ENCODE measurements at regions not wholly inside any gene's neighbourhood (a gene's known extent, or its start where the extent isn't known, plus 50 kb on each side); places are given as distances from the start of the nearest gene placed in this dataset.

DNA sequence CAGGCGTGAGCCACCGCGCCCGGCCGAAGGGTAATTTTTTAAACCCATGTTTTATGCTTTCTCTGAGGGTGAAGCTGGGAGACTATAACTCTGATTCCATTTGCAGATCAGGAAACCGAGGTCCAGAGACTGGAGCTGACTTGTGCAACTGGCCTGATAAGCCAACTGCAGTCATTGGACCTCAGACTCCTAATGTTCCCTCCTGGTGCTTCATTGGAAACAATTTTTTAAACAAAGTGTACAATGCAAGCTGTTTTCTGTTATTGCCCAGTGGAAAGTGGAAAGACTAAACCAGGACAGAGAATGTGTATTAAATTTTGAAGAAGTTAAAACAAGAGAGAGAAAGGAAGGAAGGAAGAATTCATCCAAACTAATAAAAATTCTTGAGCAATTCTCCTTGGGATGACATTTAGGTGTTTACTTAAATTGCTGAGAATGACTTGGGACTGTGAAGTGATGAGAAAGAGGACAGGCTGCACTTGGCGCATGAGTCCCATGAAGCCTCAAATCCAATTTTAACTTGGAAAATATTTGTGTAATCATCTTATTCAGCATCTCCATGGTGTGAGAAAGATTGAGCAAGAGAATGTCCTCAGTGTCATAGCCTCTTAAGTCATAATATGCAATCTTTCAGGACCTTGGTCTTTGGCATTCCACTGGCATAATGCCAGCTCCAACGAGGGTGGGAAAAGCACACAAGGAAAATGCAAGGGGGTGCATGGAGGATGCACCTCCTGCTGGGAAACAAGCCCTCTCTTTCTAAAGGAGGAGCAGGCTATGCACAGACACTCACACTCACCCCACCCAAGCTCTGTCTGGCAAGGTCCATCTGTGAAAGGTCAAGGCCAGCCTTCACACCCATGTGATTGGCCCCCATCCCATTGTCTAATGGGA lies 342.0 kb downstream of the SIPA1L2 start:
- DNase-seq (ENCODE audit: low spot score) (no peak), FAIRE-seq (no peak)

DNA sequence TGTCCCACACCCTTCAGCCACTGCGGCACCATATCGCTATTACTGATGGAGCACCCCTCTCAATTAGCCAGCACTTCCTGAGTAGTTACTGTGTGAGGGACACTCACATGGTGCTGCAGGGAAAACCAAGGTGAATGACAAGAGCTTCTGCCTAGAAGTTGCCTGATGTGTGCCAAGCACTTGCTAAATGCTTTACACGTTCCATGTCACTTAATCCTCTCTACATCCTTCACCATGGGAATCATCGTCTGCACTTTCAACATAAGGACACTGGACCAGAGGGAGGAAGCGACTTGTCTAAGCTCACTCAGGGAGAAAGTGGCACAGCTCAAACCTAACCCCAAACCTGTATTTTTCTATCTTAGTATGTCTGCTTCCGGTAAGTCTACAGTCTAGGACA lies 344.8 kb downstream of the SIPA1L2 start:
- DNase-seq (ENCODE audit: low spot score) = no peak
- FAIRE-seq = no peak

DNA sequence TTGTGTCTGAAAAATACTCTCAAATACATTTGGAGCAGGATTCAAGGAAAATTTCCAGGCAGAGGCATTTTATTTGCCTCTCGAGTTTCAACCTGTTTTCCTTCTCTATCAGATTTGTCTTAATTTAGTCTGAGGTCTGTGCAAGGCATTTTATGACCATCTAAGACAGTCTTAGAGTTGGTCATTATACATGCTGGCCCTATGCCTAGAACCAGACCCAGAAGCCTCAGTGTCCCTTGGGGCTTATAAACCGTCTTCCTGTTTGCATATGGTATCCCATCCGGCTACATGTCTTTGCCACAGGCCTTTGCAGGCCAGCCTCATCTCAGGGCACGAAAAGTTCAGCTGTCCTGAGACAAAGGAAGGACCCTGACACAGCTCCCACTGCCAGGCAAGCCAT lies 346.1 kb downstream of the SIPA1L2 start:
- FAIRE-seq = no peak
- DNase-seq (ENCODE audit: low spot score) = no peak

DNA sequence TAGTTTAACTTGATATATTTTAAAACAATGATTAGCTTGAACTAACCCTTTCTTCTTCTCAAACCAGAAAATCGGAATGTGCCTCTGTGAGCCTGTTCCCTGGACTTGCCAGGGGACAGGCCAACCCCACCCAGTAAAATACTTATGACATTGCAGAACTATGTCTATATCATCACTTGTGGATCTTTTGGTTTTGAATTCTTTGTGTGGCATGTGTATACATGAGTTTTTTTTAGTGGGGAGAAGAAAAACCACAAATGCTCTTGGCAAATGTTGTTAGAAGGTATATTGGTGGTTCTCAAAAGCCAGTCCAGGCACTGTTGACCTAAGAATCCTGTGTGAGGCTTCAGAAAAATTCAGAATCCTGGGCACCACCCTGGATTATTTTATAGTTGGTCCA lies 347.4 kb downstream of the SIPA1L2 start:
- DNase-seq (ENCODE audit: low spot score) (no peak), FAIRE-seq (no peak)

DNA sequence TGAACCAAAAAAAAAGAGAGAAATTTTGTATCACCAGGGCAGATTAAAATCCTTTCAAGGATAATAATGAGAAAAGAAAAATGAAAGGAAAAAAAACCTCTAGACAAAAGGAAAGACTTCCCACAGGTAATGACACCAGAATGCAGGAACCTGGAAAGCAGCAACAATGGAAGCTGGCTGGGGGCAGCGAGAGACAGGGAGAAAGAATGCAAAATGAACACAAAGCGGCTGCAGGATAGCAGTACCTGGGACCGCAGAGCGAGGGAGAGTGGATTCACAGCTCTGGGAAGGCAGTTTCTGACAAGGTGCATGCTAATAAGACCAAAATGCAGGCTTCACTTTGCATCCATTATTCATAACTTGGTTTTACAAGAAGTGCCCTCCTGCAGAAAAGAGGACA lies 349.0 kb downstream of the SIPA1L2 start:
- DNase-seq (ENCODE audit: low spot score) (no peak), FAIRE-seq (no peak)

DNA sequence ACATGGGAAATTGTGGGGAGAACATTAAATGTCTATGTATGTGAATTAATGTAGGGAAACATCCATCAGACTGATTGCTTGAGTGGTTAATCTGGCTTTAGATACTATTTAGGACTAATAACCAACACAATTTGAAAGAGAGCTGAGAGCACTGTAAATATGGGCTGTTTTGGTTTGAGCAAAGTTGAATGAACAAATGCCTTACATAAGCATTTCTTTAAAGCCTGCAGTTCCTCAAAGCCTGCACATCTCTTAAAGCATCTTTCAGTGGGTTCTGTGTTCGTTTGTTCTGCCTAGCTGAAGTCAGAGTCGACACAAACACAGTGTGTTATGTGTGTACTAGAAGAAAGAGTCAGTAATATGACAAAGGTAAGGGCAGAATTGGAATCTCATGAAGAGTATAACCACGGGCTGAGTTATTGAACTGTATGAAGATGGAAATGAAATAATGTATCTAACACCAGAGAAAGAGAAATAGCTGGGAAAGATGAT lies 350.0 kb downstream of the SIPA1L2 start:
- no peak for FAIRE-seq
- DNase-seq (ENCODE audit: low spot score) = no peak

DNA sequence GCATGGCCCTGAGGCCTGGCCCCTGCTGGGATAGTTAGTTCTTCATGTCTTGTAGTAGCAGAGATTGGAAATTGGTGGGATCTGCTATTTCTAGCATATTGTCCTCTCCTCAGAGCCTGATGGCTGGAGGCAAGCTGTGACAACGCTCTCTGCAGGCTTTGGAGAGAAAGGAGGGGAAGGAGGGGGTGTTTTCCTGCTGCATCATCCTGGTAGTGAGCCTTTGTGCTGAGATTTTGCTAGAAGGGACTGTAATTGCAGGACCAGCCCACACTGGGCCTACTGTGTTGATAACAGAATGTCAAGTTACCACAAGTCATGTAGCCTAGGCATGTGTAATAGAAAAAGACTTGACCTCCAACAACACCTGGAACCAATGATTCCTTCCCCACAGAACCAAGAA lies 351.0 kb downstream of the SIPA1L2 start:
- DNase-seq (ENCODE audit: low spot score) = no peak
- no peak for FAIRE-seq

DNA sequence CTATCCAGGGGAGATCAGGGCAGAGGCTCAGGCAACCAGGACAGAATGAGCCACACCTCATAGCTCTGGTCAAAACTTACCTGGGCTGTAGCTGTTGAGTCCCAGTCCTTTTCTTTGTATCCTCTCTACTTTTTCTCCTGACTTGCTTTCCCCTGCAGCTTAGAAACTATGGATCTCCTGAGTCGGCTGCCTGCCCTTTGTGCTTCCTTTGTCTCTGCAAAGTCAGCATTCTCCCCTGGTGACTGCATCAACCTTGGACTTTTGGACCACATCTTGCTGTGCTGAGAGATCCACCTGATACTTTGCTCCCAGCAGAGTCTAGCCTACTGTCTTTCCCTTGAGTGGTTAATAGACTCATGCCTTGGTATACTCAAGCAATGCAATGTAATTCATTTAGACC lies 353.3 kb downstream of the SIPA1L2 start:
- FAIRE-seq = no peak

DNA sequence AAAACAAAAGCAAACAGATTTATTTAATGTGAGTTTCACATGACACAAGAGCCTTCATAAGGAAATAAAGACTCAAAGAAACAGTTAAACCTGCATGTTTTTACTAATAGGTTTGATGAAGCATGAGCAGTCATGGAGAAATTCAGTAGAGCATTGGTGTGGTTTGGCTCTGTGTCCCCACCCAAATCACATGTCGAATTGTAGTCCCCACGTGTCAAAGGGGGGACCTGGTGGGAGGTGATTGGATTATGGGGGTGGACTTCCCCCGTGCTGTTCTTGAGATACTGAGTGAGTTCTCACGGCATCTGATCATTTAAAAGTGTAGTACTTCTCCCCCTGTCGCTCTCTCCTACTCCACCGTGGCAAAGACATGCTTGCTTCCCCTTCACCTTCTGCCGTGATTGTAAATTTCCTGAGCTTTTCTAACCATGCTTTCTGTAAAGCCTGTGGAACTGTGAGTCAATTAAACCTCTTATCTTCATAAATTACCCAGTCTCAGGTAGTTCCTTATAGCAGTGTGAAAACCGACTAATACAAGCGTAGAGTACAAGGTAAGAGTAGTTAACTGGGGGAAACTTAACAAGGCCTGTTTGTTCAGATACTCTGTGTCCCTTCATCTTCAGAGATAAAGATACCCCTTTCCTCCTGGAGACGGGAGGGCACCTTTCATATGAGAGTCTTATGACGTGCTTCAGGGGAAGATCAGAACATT lies 354.8 kb downstream of the SIPA1L2 start:
- FAIRE-seq (no peak), DNase-seq (ENCODE audit: low spot score) (no peak)

More for the DNA sequence above, 353.3 kb downstream of the SIPA1L2 start:
- DNase-seq (ENCODE audit: low spot score) = no peak

DNA sequence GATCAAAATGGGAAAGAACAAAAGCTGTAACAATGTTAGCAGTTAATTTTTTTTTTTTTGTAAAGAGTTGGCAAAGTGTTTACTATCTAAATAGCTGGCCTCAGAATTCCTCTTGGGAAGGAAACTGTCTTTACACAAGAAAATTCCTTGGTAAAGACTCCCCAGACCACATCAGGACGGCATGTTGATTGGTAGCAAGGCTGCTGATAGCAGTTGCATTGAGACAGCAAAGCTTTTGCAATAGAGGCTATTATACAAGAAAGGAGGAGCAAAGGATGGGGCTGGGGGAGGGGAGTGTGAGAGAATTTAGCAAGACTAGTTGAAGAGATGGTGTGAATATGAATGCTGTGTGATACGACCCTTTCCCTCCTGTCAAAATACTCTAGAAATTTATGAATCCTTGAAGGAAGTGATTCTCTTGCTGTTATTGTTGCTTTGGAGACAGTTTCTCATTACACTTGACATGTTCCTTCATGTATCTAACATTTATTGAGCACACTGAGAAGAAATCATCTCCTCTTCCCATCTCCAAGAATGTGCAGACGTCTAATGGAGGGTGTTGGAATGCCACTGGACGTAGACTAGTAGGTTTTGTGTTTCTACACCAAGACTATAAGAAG lies 355.6 kb downstream of the SIPA1L2 start:
- no peak for FAIRE-seq
- DNase-seq (ENCODE audit: low spot score) = no peak

DNA sequence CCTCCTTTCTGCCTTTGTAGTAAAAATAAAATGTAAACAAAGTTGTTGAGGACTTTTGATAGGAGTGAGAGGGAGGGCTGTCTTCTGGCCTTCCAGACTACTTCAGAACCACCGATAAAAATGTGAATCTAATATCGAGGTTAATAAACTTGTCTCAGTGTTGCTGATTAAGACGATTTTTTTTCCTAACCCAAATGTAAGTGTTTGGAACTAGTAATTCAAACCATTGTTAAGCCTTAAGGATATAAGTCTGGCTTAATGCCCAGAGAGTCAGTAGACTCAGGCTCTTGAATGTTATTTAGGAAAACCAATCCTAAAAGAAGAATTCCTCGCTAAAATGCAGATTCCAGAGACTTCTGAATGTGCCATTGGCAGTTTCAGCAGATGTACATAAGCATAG lies 356.9 kb downstream of the SIPA1L2 start:
- no peak for DNase-seq (ENCODE audit: low spot score)
- no peak for FAIRE-seq

DNA sequence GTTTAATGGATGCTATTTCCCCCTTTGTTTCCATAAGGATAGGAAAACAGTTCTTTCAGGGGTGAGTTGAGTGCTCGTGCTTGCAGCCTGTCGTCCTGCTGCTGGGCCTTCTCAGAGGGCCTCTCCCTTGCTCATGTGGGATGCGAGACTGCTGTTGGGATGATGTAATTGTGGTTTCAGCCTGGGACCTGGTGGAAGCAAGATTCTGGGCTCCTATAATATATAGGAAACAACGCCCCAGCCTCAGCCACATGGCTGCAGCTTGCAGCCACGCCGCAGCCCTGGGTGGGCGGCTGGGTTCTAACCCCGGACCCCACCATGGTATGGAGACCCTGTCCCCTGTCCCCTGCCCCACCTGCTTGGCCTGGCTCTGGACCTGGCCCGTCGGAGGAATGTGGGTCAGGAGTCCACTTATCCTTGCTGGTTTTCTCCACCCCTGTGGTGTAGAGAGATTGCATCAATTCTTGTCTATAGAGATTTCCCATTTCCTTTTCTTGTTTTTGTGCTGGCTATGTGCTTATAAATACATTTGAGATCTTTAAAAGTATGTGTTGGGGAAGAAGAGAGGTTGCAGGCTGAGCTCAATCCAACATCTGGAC lies 357.8 kb downstream of the SIPA1L2 start:
- DNase-seq (ENCODE audit: low spot score) = peak; percentile 44
- FAIRE-seq = no peak

DNA sequence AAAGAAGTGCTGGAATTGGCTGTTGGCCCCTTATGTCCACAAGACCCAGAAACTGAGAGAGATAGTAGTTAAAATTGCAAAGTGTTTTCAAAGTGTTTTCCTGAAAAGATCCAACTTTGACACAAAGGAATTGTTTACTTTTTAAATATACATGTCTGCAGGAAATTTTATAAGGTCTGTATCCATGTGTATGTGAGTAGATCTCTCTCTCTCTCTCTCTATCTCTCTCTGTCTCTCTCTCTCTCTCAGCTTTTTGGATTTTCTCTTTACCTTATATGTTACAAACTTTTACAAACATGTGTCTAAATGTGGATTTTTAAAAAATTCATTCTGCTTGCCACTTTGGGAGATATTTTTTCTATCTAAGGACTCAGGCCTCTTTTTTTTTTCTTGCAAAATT lies 358.6 kb downstream of the SIPA1L2 start:
- FAIRE-seq (no peak), DNase-seq (ENCODE audit: low spot score) (no peak)

DNA sequence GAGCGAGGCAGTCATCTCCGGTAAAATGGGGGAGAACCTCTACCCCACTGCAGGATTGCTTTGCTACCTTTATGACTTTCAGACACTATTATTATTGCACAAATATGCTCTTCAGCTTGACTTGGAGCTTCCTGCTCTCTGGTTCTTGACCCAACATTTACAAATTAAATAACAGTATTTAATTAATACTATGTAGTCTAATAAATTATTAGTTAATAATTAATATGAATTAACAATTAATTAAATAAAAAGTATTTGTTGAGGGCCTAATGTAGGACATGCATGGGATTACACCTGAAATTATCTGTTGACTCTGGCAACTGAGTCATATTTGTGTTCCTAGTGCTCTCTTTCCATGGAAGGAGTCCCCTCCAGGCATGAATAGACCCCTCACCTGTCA lies 359.9 kb downstream of the SIPA1L2 start:
- DNase-seq (ENCODE audit: low spot score) (no peak), FAIRE-seq (no peak)

DNA sequence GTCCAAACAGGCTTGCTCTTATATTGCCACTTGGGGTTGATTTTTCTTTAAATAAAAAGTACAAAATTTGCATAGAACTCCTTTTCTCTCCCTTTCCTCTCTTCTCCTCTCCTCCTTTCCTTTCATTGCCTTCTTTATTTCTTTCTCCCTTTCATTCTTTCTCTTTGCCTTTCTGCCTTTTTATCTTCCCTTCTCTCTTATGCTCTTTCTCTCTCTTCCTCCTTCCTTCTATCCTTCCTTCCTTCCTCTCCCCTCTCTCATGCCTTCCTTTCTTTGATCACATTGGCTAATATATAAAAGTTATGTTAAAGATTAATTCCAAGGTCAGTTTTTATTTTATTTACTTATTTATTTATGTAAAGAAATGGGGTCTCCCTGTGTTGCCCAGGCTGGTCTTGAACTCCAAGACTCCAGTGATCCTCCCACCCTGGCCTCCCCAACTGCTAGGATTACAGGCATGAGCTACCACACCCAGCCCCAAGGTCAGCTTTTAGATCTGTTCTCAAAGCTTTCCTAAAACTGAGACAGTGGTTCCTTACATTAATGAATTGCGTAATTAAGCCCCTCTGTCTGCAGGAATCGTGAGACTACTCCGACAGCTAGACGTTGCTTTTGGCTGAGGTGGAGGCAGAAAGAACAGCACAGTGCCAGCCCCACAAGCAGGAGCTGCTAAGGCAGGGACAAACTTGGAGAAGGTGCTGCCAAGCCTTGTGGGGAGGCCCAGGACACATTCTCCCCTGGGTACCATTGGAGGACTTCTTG lies 361.9 kb downstream of the SIPA1L2 start:
- DNase-seq (ENCODE audit: low spot score) (no peak), FAIRE-seq (no peak)

DNA sequence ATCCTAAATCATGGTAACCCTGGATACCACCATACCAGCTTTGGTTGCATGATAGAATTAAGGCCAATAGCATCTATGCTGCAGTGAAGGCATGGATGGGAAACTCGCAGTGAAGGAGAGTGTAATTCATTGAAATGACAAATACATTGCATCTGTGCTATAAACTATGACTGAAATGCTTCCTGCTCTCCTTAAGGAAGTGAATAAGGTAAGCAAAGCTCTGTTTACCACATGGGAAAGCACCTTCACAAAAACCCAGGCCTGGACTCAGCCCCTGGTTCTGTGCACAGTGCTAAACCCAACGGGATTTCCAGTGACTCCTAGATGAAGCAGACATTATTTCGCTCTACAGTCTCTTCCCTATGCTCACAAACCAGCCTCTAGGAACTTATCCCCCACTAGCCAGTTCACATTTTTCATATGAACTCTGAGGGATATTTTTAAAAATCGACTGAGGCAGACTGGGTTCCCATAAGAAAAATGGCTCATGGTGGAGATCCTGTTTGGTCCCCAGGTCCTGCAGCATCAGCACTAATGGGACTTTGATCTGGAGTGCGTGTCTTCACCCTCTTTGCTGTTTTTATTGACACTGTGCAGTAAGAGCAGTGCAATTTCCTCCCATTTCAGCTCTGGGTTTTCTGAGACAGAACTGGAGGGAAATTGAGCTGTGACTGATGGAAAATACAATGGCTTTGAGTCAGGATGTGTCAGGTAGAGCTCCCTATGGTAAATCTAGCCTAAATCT lies 362.7 kb downstream of the SIPA1L2 start:
- FAIRE-seq = no peak
- no peak for DNase-seq (ENCODE audit: low spot score)

DNA sequence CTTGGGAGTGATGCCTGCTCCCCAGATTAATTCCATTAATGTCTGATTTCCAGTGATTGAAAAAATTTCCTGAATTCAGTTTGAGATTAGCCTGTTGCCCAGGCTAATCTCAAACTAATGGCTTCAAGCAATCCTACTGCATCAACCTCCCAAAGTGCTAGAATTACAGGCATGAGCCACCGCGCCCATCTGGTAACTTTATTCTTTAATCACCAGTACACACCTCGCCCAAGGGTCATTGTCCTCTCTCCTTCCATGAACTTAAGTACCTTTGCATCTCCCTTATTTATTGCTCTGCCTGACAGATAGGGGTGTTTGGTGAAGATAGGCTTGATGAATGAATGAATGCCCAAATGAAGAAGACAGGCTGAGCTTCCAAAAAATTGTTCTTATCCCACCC lies 366.5 kb downstream of the SIPA1L2 start:
- FAIRE-seq (no peak), DNase-seq (ENCODE audit: low spot score) (no peak)

DNA sequence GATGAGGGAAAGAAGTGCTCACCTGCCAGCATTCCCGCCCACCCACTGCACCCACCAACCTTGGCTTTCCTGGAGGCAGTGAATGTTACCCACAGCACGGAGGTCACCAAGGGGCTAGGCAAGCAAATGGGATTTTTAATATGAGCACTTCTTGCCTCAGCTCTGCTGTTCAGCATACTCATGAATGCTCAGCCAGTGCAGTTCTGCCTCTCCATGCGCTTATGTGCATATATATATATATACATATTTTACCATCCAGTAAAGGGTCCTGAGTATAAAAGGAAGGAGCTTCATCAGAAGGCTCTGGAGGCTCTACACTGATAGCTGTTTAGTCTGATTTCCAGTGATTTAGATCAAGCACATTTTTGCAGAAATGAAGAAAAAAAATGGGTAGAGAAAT lies 366.9 kb downstream of the SIPA1L2 start:
- FAIRE-seq (no peak), DNase-seq (ENCODE audit: low spot score) (no peak)

DNA sequence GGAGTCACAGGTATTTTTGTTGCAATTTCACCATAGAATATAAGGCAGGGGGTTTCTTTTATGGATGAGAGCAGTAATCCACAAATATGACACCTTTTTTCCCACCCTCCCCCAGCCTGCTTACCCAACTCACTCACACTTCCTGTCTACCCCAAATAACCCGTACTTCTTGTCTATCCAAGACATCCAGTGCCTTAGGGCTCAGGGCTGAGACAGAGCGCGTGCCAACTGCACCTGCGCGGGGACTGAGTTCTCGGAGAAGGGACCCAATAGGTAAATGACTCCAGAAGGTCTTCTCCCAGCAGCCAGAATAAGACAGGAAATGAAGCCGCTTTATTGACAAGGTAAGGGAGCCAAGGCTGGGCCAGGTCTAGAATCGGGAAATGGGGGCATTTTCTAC lies 369.1 kb downstream of the SIPA1L2 start:
- DNase-seq (ENCODE audit: low spot score) (no peak), FAIRE-seq (no peak)

DNA sequence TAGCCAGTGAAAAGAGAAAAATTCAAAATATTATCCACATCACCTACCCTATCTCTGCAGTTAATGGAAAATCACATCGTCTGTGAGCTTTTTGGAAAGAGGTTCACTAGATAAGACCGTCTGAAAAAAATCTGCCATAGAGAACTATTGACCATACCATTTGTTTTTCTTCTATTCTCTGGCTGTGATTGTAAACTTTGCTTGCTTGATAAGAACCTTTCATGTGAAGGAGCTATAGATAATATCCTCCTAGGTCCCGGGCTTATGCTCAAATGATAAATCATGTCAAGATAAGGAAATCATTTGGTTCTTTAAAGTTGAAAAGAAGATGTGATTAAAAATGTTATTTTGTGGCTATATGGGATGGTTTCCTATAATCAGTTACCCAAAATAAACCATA lies 369.9 kb downstream of the SIPA1L2 start:
- FAIRE-seq = no peak

More for the DNA sequence above, 369.9 kb downstream of the SIPA1L2 start:
- DNase-seq (ENCODE audit: low spot score) = no peak

All from urothelium cell line (cell line).